GM23248 (cell line): ENCODE measurements at regions not wholly inside any gene's neighbourhood (a gene's known extent, or its start where the extent isn't known, plus 50 kb on each side); places are given as distances from the start of the nearest gene placed in this dataset.

Experiments used
- EZH2 ChIP-seq: fragments of 200-600 bp; sonication (generic); IDR thresholded peaks from 2 replicates; pipeline ENCODE4 v1.6.1; 2018; ENCODE audit warnings: antibody characterized with exemption, mild to moderate bottlenecking; ENCODE audit not compliant: insufficient read depth, poor library complexity, severe bottlenecking
- EZH2phosphoT487 ChIP-seq: fragments of 200-600 bp; sonication (generic); IDR thresholded peaks from 2 replicates; pipeline ENCODE4 v1.6.1; 2018; ENCODE audit warnings: antibody characterized with exemption, moderate library complexity, mild to moderate bottlenecking, low read depth; ENCODE audit not compliant: insufficient read depth

DNA sequence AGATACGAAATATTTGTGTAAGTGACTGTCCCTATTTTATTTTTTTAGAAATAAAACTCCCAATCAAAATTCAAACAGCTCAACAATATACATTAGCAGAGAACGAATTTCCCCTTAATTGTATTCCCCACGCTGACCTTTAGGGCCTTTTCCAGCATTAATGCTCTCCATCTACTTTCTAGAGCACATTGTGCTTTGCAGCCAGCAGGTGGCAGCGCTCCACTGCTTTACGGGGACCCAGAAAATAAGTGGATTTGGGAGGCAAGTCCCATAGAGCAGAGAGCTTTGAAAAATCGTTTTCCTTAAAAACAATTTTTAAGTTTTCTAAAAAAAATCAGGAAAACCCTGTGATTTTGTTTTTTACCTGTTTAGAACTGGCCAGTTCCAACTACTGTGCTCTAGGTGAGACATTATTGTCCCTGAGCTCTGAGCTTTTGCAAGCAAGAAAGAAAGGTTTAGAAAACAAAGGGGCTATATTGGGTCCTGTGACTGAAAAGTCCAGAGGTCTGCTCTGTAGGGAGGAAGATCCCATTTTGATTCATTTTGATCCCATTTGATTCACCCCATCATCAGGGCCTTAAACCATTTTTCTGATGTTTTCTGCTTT lies 144.4 kb upstream of the ZNF644 start:
- no peak for TF ChIP-seq EZH2
- TF ChIP-seq EZH2phosphoT487: no peak
